HCT116 (cell line): ENCODE measurements at regions not wholly inside any gene's neighbourhood (a gene's known extent, or its start where the extent isn't known, plus 50 kb on each side); places are given as distances from the start of the nearest gene placed in this dataset.

ENCODE experiments used
- ATAC-seq: fragments of 200-7000 bp; cut with Tn5 transposase; 2 replicates; pipeline ENCODE4 v1.9.1; 2020; ENCODE audit warnings: mild to moderate bottlenecking, moderate library complexity
- BruUV-seq: library from RNA; stranded (reverse); fragments of 400-500 nt; replicated peaks from 2 replicates; lab custom pipeline; 2021; lab: Mats Ljungman, UMichigan
- CTCF ChIA-PET: fragments of 300-600 bp; sonication (Branson Sonifier 250); formaldehyde crosslinking; loops from one replicate; lab custom pipeline; 2021; ENCODE audit warnings: antibody characterized with exemption; lab: Charles Lee
- POLR2A ChIA-PET: fragments of 300-600, 350-600 bp; sonication (Branson Sonifier 250); formaldehyde crosslinking; loops from one replicate; lab custom pipeline; 2021; ENCODE audit warnings: antibody characterized with exemption; lab: Charles Lee
- RAD21 ChIA-PET, 2 experiments: fragments of 300-600 bp; sonication (Branson Sonifier 250); formaldehyde crosslinking; loops; one replicate each; lab custom pipeline; 2023; ENCODE audit warnings: low total read pairs in 2 of 2; ENCODE audit not compliant: uncharacterized antibody in 2 of 2, unreplicated experiment in 2 of 2, low non-redundant PET in 1 of 2; lab: Charles Lee
- DNase-seq: peaks from one replicate; pipeline ENCODE4 v3.0.0-alpha.2; 2010; ENCODE audit warnings: low read depth, low spot score
- H2AFZ ChIP-seq: fragments of 200-600 bp; shearing (Covaris generic), sonication (generic); 2 replicates; pipeline ENCODE4 v1.6.1; 2017; ENCODE audit warnings: low read depth, mixed run types, mixed read lengths, antibody characterized with exemption, low read length; ENCODE audit not compliant: poor library complexity, severe bottlenecking
- H3K27ac ChIP-seq: 2 replicates; pipeline ENCODE4 v1.5.1; 2012; ENCODE audit warnings: low read depth, low read length
- H3K27me3 ChIP-seq: fragments of 200-600 bp; sonication (generic); 2 replicates; pipeline ENCODE4 v1.6.1; 2016; ENCODE audit warnings: mixed run types, low read length, mixed read lengths; ENCODE audit not compliant: insufficient read depth
- H3K36me3 ChIP-seq, 2 experiments: fragments of 200-500 bp in 1 of 2; fragments of 200-600 bp in 1 of 2; sonication (Bioruptor generic) in 1 of 2; sonication (generic) in 1 of 2; 2 replicates each; pipeline versions ENCODE4 v1.5.1 to v1.6.1; 2014 to 2016; ENCODE audit warnings: low read length in 2 of 2, inconsistent platforms in 1 of 2, mixed read lengths in 1 of 2, mixed run types in 1 of 2; ENCODE audit not compliant: insufficient read depth in 2 of 2, control insufficient read depth in 1 of 2
- H3K4me1 ChIP-seq, 2 experiments: fragments of 200-600 bp in 1 of 2; sonication (generic) in 1 of 2; 2 replicates each; pipeline versions ENCODE4 v1.5.1 to v1.6.1; 2012 to 2017; ENCODE audit warnings: low read length in 2 of 2, inconsistent platforms in 1 of 2, mild to moderate bottlenecking in 1 of 2, mixed read lengths in 1 of 2, mixed run types in 1 of 2, moderate library complexity in 1 of 2; ENCODE audit not compliant: insufficient read depth in 2 of 2, control insufficient read depth in 1 of 2
- H3K4me2 ChIP-seq: fragments of 200-600 bp; sonication (generic); 2 replicates; pipeline ENCODE4 v1.6.1; 2017; ENCODE audit warnings: mixed run types, low read length, mixed read lengths
- H3K4me3 ChIP-seq, 2 experiments: fragments of 200-600 bp in 1 of 2; sonication (generic) in 1 of 2; replicated peaks in 1 of 2; 2 replicates each; pipeline ENCODE4 v1.5.1; 2011 to 2016; ENCODE audit warnings: low read length in 2 of 2, control low read depth in 1 of 2, low read depth in 1 of 2, mild to moderate bottlenecking in 1 of 2, mixed read lengths in 1 of 2, mixed run types in 1 of 2
- H3K79me2 ChIP-seq: fragments of 200-600 bp; sonication (generic); 2 replicates; pipeline ENCODE4 v1.6.1; 2017; ENCODE audit warnings: mild to moderate bottlenecking, mixed run types, low read length, moderate library complexity, mixed read lengths; ENCODE audit not compliant: insufficient read depth
- H3K9ac ChIP-seq: fragments of 200-600 bp; sonication (generic); 2 replicates; pipeline ENCODE4 v1.6.1; 2016; ENCODE audit warnings: low read length, mixed read lengths
- H3K9me2 ChIP-seq: fragments of 200-600 bp; sonication (generic), shearing (Covaris generic); 2 replicates; pipeline ENCODE4 v1.6.1; 2017; ENCODE audit warnings: mixed run types, mild to moderate bottlenecking, moderate library complexity; ENCODE audit not compliant: insufficient read depth
- H3K9me3 ChIP-seq, 2 experiments: fragments of 200-500 bp in 1 of 2; fragments of 200-600 bp in 1 of 2; sonication (Bioruptor generic) in 1 of 2; sonication (generic) in 1 of 2; 2 replicates each; pipeline ENCODE4 v1.6.1; 2014 to 2017; ENCODE audit warnings: low read length in 2 of 2, mixed read lengths in 2 of 2, inconsistent platforms in 1 of 2, low read depth in 1 of 2, mild to moderate bottlenecking in 1 of 2, mixed run types in 1 of 2, moderate library complexity in 1 of 2; ENCODE audit not compliant: control insufficient read depth in 1 of 2, insufficient read depth in 1 of 2
- H4K20me1 ChIP-seq: fragments of 200-600 bp; sonication (generic), shearing (Covaris generic); 2 replicates; pipeline ENCODE4 v1.6.1; 2017; ENCODE audit warnings: mixed run types, mild to moderate bottlenecking, moderate library complexity; ENCODE audit not compliant: insufficient read depth
- CBX3 ChIP-seq: IDR thresholded peaks from 2 replicates; pipeline ENCODE4 v1.6.1; 2012; ENCODE audit warnings: low read depth
- CEBPB ChIP-seq: IDR thresholded peaks from 2 replicates; pipeline ENCODE4 v1.6.1; 2012; ENCODE audit warnings: low read depth
- CTCF ChIP-seq, 3 experiments: fragments of 200-600 bp in 1 of 3; sonication (generic) in 1 of 3; IDR thresholded peaks in 2 of 3; conservative IDR thresholded peaks in 1 of 3; 2 replicates each; pipeline ENCODE4 v1.5.1; 2012 to 2017; ENCODE audit warnings: low read depth in 2 of 3, low read length in 2 of 3, antibody characterized with exemption in 1 of 3, borderline replicate concordance in 1 of 3, control low read depth in 1 of 3, mild to moderate bottlenecking in 1 of 3, mixed read lengths in 1 of 3, mixed run types in 1 of 3, moderate library complexity in 1 of 3; ENCODE audit not compliant: insufficient read depth in 1 of 3
- ELF1 ChIP-seq: IDR thresholded peaks from 2 replicates; pipeline ENCODE4 v1.6.1; 2012; ENCODE audit warnings: low read depth, borderline replicate concordance
- EZH2 ChIP-seq: fragments of 200-600 bp; sonication (generic); IDR thresholded peaks from 2 replicates; pipeline ENCODE4 v1.6.1; 2017; ENCODE audit warnings: antibody characterized with exemption, mixed run types
- EZH2phosphoT487 ChIP-seq: fragments of 200-600 bp; IDR thresholded peaks from 2 replicates; pipeline ENCODE4 v1.6.1; 2018; ENCODE audit warnings: antibody characterized with exemption, borderline replicate concordance
- FOSL1 ChIP-seq: IDR thresholded peaks from 2 replicates; pipeline ENCODE4 v1.6.1; 2012; ENCODE audit warnings: low read depth
- JUND ChIP-seq: IDR thresholded peaks from 2 replicates; pipeline ENCODE4 v1.6.1; 2012
- POLR2A ChIP-seq: IDR thresholded peaks from 2 replicates; pipeline ENCODE4 v1.7.0; 2011; ENCODE audit warnings: borderline replicate concordance; ENCODE audit not compliant: insufficient read depth, insufficient read length; ENCODE audit errors: extremely low read depth
- POLR2AphosphoS5 ChIP-seq: IDR thresholded peaks from 2 replicates; pipeline ENCODE4 v1.6.1; 2011; ENCODE audit warnings: mild to moderate bottlenecking, low read depth, low read length, moderate library complexity
- RAD21 ChIP-seq: IDR thresholded peaks from 2 replicates; pipeline ENCODE4 v1.6.1; 2012; ENCODE audit warnings: low read depth, mild to moderate bottlenecking
- SIN3A ChIP-seq: IDR thresholded peaks from 2 replicates; pipeline ENCODE4 v1.6.1; 2012; ENCODE audit warnings: low read depth
- SP1 ChIP-seq: IDR thresholded peaks from 2 replicates; pipeline ENCODE4 v1.6.1; 2012; ENCODE audit warnings: low read depth
- SRF ChIP-seq: IDR thresholded peaks from 2 replicates; pipeline ENCODE4 v1.6.1; 2012; ENCODE audit warnings: low read depth
- TCF7L2 ChIP-seq: IDR thresholded peaks from 2 replicates; pipeline ENCODE4 v1.7.0; 2011; ENCODE audit warnings: borderline replicate concordance, inconsistent platforms; ENCODE audit not compliant: insufficient read depth, insufficient read length; ENCODE audit errors: extremely low read depth
- YY1 ChIP-seq: IDR thresholded peaks from 2 replicates; pipeline ENCODE4 v1.6.1; 2011; ENCODE audit warnings: low read length, low read depth, moderate library complexity, mild to moderate bottlenecking; ENCODE audit not compliant: insufficient replicate concordance; ENCODE audit errors: extremely low read depth
- ZBTB33 ChIP-seq: IDR thresholded peaks from 2 replicates; pipeline ENCODE4 v1.6.1; 2011; ENCODE audit warnings: mild to moderate bottlenecking, low read length, moderate library complexity; ENCODE audit not compliant: insufficient replicate concordance; ENCODE audit errors: extremely low read depth
- ZFX ChIP-seq: fragments of 450-650 bp; IDR thresholded peaks from 2 replicates; pipeline ENCODE4 v1.6.1; 2017
- ZNF274 ChIP-seq: fragments of 200-500 bp; sonication (Bioruptor generic); IDR thresholded peaks from 2 replicates; pipeline ENCODE4 v1.6.1; 2014; ENCODE audit warnings: mild to moderate bottlenecking, low read depth, low read length, inconsistent platforms
- intact Hi-C: fragments of 100-400 bp; cut with micrococcal nuclease; formaldehyde crosslinking; loops from 2 replicates; pipeline ENCODE4 v1.10.0; 2022

DNA sequence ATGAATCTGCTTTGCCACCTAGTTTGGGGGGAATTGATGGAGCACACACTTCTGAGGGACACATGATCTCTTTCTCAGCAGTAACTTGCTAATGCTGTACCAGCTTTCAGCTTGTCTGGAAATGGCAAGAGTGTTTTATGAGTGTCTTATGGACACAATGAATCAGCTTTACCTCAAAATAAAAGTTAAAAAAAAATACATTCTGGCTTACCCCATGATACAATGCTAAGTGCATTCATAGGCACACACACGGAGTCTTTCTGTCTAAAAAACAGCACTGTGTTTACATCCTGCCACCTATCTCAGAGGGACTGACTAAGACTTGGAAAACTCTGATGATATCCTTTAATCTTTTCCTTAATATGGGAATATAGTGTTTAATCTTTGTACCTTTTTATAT lies 455.5 kb upstream of the ADAMTS5 start (continued):
- TF ChIP-seq ZFX (no peak), SIN3A (no peak), CTCF (IDR thresholded peaks at IDR 0.05 in 2 of 3, conservative IDR thresholded peaks at IDR 0.05 in 1 of 3; ENCODE audit: borderline replicate concordance in 1 of 3, insufficient read depth in 1 of 3, low read depth in 2 of 3, low read length in 2 of 3) (no peak), ELF1 (no peak), EZH2 (no peak), TCF7L2 (no peak)

- Histone ChIP-seq H3K36me3 (no peaks in the 10 kb centered on the region), H4K20me1 (no peaks in the 10 kb centered on the region), H2AFZ (no peak overlapping the region), H3K4me1 (no peaks in the 10 kb centered on the region), H3K79me2 (no peaks in the 10 kb centered on the region), H3K9me3 (peaks cover 5 to 8% of the 10 kb centered on the region in 2 experiments; a peak in 2 of 4 replicates), H3K27ac (no peak overlapping the region), H3K27me3 (no peaks in the 10 kb centered on the region), H3K4me2 (no peak overlapping the region), H3K4me3 (no peak overlapping the region), H3K9me2 (no peaks in the 10 kb centered on the region), H3K9ac (no peak overlapping the region)
- DNase-seq: no peak
- ChIA-PET CTCF (no interaction called here), POLR2A (no interaction called here), RAD21 (no interaction called here)
- no peak for ATAC-seq
- no peak for TF ChIP-seq EZH2
- TF ChIP-seq SP1: no peak
- no peak for TF ChIP-seq EZH2phosphoT487
- no peak for TF ChIP-seq YY1
- TF ChIP-seq JUND: no peak
- no peak for TF ChIP-seq CTCF (IDR thresholded peaks at IDR 0.05 in 2 of 3, conservative IDR thresholded peaks at IDR 0.05 in 1 of 3; ENCODE audit: borderline replicate concordance in 1 of 3, insufficient read depth in 1 of 3, low read depth in 2 of 3, low read length in 2 of 3)
- TF ChIP-seq POLR2A: no peak
- no peak for TF ChIP-seq ZBTB33
- TF ChIP-seq FOSL1: no peak
- no peak for TF ChIP-seq ZFX
- no peak for TF ChIP-seq ZNF274
- TF ChIP-seq RAD21: no peak
- TF ChIP-seq CBX3: no peak
- TF ChIP-seq SIN3A: no peak
- no peak for TF ChIP-seq TCF7L2
- TF ChIP-seq POLR2AphosphoS5: no peak
- TF ChIP-seq SRF: no peak
- no peak for TF ChIP-seq CEBPB
- no TSS peak for BruUV-seq
- intact Hi-C loops: no loop called here
These were observed 454.8 kb upstream of the ADAMTS5 start for GRCh38 chr21:27421654-27422053.
